HEK293 (cell line): ENCODE measurements at regions not wholly inside any gene's neighbourhood (a gene's known extent, or its start where the extent isn't known, plus 50 kb on each side); places are given as distances from the start of the nearest gene placed in this dataset.

Experiments
- CTCF ChIP-seq: fragments of 450-650 bp; formaldehyde crosslinking; IDR thresholded peaks from 2 replicates; pipeline ENCODE4 v1.5.1; 2016; ENCODE audit warnings: missing biosample characterization, missing genetic modification characterization
- KLF1 ChIP-seq: fragments of 450-650 bp; formaldehyde crosslinking; IDR thresholded peaks from 2 replicates; pipeline ENCODE4 v1.5.1; 2016; ENCODE audit warnings: missing biosample characterization, missing genetic modification characterization
- REST ChIP-seq: fragments of 450-650 bp; formaldehyde crosslinking; IDR thresholded peaks from 2 replicates; pipeline ENCODE4 v1.5.1; 2016; ENCODE audit warnings: missing biosample characterization, missing genetic modification characterization
- YY2 ChIP-seq: fragments of 450-650 bp; formaldehyde crosslinking; IDR thresholded peaks from 2 replicates; pipeline ENCODE4 v1.5.1; 2016; ENCODE audit warnings: missing biosample characterization, missing genetic modification characterization
- ZBTB6 ChIP-seq: fragments of 450-650 bp; formaldehyde crosslinking; IDR thresholded peaks from 2 replicates; pipeline ENCODE4 v1.5.1; 2017; ENCODE audit warnings: missing biosample characterization, missing genetic modification characterization
- ZNF114 ChIP-seq: fragments of 450-650 bp; formaldehyde crosslinking; IDR thresholded peaks from 2 replicates; pipeline ENCODE4 v1.5.0; 2017; ENCODE audit warnings: missing biosample characterization, missing genetic modification characterization
- ZNF335 ChIP-seq: fragments of 450-650 bp; formaldehyde crosslinking; conservative IDR thresholded peaks from 2 replicates; pipeline ENCODE4 v1.5.1; 2016; ENCODE audit warnings: missing biosample characterization, missing genetic modification characterization
- ZNF416 ChIP-seq: fragments of 450-650 bp; formaldehyde crosslinking; IDR thresholded peaks from 2 replicates; pipeline ENCODE4 v1.5.1; 2016; ENCODE audit warnings: missing biosample characterization, missing genetic modification characterization
- ZNF629 ChIP-seq: fragments of 450-650 bp; formaldehyde crosslinking; IDR thresholded peaks from 2 replicates; pipeline ENCODE4 v1.5.1; 2017; ENCODE audit warnings: missing biosample characterization, missing genetic modification characterization
- ZNF776 ChIP-seq: fragments of 450-650 bp; formaldehyde crosslinking; IDR thresholded peaks from 2 replicates; pipeline ENCODE4 v1.5.0; 2017; ENCODE audit warnings: missing biosample characterization, missing genetic modification characterization, borderline replicate concordance
- ZNF777 ChIP-seq: fragments of 450-650 bp; formaldehyde crosslinking; IDR thresholded peaks from 2 replicates; pipeline ENCODE4 v1.5.1; 2017; ENCODE audit warnings: missing biosample characterization, missing genetic modification characterization, borderline replicate concordance
- TF ChIP-seq, protein P1 (sequence below): fragments of 450-650 bp; formaldehyde crosslinking; IDR thresholded peaks from 2 replicates; pipeline ENCODE4 v1.5.1; 2016; ENCODE audit warnings: missing biosample characterization, missing genetic modification characterization
- TF ChIP-seq, protein P2 (sequence below): fragments of 450-650 bp; formaldehyde crosslinking; IDR thresholded peaks from 2 replicates; pipeline ENCODE4 v1.5.1; 2016; ENCODE audit warnings: missing biosample characterization, missing genetic modification characterization

GRCh38 chr18:1019191-1019590 lies 114.5 kb downstream of the ADCYAP1 start:
- TF ChIP-seq ZNF629 (tag by site-specific recombination) = no peak
- no peak for TF ChIP-seq ZNF776 (tag by site-specific recombination)
- TF ChIP-seq KLF1 (tag by site-specific recombination) = no peak
- TF ChIP-seq ZNF777 = no peak
- TF ChIP-seq, protein P1, sequence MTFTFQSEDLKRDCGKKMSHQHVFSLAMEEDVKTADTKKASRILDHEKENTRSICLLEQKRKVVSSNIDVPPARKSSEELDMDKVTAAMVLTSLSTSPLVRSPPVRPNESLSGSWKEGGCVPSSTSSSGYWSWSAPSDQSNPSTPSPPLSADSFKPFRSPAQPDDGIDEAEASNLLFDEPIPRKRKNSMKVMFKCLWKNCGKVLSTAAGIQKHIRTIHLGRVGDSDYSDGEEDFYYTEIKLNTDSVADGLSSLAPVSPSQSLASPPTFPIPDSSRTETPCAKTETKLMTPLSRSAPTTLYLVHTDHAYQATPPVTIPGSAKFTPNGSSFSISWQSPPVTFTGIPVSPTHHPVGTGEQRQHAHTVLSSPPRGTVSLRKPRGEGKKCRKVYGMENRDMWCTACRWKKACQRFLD = no peak
- TF ChIP-seq YY2 (tag by site-specific recombination) = no peak
- TF ChIP-seq ZNF416 (tag by site-specific recombination) = no peak
- no peak for TF ChIP-seq ZBTB6
- TF ChIP-seq CTCF = no peak
- TF ChIP-seq ZNF114 = no peak
- TF ChIP-seq, protein P2, sequence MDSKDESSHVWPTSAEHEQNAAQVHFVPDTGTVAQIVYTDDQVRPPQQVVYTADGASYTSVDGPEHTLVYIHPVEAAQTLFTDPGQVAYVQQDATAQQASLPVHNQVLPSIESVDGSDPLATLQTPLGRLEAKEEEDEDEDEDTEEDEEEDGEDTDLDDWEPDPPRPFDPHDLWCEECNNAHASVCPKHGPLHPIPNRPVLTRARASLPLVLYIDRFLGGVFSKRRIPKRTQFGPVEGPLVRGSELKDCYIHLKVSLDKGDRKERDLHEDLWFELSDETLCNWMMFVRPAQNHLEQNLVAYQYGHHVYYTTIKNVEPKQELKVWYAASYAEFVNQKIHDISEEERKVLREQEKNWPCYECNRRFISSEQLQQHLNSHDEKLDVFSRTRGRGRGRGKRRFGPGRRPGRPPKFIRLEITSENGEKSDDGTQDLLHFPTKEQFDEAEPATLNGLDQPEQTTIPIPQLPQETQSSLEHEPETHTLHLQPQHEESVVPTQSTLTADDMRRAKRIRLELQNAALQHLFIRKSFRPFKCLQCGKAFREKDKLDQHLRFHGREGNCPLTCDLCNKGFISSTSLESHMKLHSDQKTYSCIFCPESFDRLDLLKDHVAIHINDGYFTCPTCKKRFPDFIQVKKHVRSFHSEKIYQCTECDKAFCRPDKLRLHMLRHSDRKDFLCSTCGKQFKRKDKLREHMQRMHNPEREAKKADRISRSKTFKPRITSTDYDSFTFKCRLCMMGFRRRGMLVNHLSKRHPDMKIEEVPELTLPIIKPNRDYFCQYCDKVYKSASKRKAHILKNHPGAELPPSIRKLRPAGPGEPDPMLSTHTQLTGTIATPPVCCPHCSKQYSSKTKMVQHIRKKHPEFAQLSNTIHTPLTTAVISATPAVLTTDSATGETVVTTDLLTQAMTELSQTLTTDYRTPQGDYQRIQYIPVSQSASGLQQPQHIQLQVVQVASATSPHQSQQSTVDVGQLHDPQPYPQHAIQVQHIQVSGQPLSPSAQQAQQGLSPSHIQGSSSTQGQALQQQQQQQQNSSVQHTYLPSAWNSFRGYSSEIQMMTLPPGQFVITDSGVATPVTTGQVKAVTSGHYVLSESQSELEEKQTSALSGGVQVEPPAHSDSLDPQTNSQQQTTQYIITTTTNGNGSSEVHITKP (tag by site-specific recombination) = no peak
- TF ChIP-seq ZNF335 (tag by site-specific recombination) = no peak
- no peak for TF ChIP-seq REST (tag by site-specific recombination)
